Stimulated activated CD8-positive, alpha-beta memory T cell treated with anti-CD3 and anti-CD28 coated beads, Interleukin-7, amount 100 ng/mL, for 1 hour (primary cell): ENCODE measurements at regions not wholly inside any gene's neighbourhood (a gene's known extent, or its start where the extent isn't known, plus 50 kb on each side); places are given as distances from the start of the nearest gene placed in this dataset.
"Not testable (repeated sequence)": the region's sequence is repeated elsewhere in the genome, so short reads cannot be mapped to it uniquely, and the experiment has no call there.

Source experiments
- DNase-seq, 2 donors: peaks; one replicate each; pipeline ENCODE4 v3.0.0-alpha.2; 2020; ENCODE audit warnings: low read depth in 2 of 2

- DNase-seq = no peak
Observed at GRCh38 chr7:32681174-32681518, 185.9 kb downstream of the AVL9 start.

DNA sequence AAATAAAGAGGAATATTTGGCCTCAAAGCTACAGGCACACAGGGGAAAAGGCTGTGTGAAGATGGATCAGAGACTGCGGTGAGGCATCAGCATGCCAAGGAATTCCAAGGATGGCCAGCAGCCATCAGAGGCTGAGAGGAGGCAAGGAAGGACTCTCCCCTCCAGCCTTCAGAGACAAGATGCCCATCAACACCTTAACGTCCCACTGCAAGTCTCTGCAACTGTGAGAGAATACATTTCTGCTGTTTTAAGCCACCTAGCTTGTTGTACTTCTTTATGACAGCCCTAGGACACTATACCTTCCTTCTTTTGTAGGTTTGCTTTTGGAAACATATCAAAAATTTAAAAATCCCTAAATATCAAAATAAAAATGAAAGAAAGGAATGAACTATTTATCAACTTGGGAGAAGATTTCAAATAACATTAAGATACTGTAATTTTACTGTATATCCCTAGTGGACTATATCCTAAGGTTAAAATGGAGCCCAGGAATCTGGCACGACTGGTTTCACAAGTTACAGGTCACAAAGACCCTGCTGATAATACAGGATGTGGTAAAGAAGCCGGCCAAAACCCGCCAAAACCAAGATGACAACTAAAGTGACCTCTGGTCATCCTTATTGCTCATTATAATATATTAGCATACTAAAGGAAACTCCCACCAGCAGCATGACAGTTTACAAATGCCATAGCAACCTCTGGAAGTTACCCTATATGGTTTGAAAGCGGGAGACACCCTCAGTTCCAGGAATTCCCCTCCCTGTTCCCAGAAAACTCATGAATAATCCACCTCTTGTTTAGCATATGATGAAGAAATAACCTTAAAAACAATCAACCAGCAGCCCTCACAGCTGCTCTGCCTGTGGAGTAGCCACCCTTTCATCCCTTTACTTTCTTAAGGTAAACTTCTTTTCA lies 185.2 kb downstream of the AVL9 start:
- DNase-seq = no peak

GRCh38 chr7:32679192-32679591 lies 183.9 kb downstream of the AVL9 start:
- no peak for DNase-seq

GRCh38 chr7:32677593-32677992 lies 182.3 kb downstream of the AVL9 start:
- no peak for DNase-seq

DNA sequence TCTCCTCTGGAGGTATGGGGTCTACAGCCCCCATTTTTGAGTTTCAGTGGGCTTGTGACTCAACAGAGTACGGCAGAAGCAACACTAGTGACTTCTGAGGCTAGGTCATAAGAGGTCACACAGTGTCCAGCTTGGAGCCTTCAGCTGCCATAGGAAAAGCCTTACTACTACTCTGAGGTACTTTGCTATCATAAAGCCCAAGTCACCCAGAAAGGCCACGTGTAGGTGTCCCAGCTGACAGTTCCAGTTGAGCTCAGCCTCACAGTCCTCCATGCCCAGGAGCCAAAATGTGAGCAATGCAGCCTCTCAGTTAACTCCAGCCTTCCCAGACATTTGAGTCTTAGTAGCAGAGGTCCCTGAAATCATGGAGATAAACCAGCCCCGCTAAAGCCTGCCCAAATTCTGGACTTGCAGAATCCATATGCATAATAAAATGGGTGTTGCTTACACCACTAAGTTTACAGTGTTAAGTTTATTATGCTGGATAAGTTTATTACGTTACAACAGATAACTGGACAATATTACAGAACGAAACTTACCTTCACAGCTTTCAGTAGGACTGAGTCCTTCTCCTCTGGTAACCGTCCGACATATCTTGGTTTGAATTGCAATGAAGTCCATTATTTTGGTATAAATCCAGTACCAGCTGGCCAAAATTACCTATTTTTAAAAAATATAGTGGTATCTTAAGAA lies 181.1 kb downstream of the AVL9 start:
- no peak for DNase-seq

- DNase-seq = no peak
Observed at GRCh38 chr7:32673275-32673983, 178.1 kb downstream of the AVL9 start.

DNA sequence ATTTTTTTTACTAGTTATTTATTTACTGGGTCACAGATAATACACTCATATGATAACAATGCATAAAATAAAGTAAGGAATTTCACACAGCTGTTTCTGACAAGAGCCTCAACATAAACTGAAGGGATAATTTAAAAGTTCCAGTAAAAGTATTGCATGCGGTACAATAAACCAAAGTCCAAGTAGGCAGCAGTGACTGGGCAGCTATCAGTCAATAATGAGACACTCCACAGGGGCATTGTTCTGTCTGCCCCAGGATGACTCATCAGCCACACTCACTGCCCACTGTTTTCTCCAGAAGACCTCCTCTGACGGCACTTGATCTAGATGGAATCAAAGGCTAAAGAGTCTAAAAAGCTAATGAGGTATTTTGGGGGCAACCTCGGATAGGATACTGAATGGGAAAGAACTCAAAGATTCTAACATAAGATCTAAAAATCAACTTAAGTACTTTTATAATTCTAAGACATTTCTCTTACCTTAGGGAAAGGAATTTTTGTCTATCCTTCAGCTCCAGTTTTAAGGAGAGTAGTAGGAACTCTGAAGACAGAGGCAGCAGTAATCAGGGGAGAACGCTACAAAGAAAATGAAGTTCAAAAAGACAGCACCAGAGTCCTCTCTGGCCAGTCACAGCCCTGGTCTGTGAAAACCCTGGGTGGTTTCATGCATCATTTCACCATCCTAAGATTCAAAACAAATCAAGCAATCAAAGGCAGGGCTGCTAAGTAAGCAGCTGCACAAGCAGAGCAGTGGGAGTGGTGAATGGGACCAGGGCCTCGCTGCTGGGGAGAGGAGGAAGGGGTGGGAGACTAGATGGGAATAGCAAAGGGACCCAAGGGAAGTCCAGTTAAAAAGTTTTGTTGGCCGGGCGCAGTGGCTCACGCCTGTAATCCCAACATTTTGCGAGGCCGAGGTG lies 175.1 kb downstream of the AVL9 start:
- no peak for DNase-seq

GRCh38 chr7:32669173-32669870 lies 174.0 kb downstream of the AVL9 start:
- not testable (repeated sequence) for DNase-seq

DNA sequence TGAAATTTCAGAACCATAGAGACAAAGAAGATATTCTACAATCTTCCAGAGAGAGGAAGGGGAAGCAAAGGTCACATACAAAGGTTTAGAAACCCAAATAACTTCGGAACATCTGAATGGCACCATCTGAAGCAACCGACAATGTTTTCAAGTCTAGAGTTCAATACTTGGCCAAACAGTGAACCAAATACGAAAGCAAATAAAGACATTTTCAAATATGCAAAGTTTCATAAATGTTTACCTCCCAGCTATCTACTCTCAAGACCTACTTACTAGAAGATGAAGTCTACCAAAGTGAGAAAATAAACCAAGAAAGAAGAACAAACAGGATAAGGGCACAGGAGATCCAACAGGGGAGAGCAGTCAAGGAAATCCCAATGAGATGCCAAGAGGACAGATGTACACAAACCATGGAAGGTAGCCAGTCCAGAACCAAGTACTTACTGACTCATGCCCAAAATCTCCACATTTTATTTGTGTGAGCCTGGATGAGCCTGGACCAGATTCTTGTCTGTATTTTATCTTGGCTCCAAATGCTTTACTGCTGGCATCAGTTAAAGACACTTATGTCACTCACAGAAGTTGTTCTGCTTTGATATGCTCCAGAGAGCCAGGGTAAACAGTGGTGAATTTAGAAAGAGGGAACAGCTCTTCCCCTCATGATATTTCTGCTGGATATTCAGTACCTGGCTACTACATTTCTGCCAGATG lies 173.3 kb downstream of the AVL9 start:
- DNase-seq = not testable (repeated sequence)

DNA sequence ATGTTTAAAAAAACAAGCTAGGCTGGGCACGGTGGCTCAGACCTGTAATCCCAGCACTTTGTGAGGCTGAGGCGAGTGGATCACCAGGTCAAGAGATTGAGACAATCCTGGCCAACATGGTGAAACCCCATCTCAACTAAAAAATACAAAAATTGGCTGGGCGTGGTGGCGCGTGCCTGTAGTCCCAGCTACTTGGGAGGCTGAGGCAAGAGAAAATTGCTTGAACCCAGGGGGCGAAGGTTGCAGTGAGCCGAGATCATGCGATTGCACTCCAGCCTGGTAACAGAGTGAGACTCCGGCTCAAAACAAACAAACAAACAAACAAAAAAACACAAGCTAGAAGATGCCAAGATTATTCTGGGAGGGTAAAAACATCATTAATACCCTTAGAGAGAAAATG lies 172.3 kb downstream of the AVL9 start:
- DNase-seq = not testable (repeated sequence)

GRCh38 chr7:32663805-32664211 lies 168.5 kb downstream of the AVL9 start:
- not testable (repeated sequence) for DNase-seq

DNA sequence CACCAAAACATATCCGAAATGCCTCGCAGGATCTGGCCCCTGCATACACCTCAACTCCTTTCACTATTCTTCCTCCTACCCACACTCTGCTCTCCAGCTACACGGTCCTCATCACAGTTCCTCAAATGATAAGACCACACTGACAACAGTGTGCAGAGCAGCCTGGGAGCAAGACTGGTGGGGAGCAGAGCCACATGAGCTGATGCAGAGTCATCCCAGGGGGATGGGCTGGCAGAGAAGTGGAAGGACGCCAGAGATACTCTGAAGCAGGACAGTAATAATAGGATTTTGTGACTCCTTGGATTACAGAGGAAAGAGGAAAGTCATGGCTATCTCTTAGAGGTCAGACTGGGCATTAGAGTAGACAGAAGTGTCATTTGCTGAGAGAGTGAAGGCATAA lies 167.2 kb downstream of the AVL9 start:
- not testable (repeated sequence) for DNase-seq

- DNase-seq = no peak
Observed at GRCh38 chr7:32661929-32662328, 166.6 kb downstream of the AVL9 start.

GRCh38 chr7:32661501-32661900 lies 166.2 kb downstream of the AVL9 start:
- no peak for DNase-seq

GRCh38 chr7:32660936-32661335 lies 165.6 kb downstream of the AVL9 start:
- no peak for DNase-seq

GRCh38 chr7:32659853-32660252 lies 164.6 kb downstream of the AVL9 start:
- no peak for DNase-seq

GRCh38 chr7:32658467-32658869 lies 163.2 kb downstream of the AVL9 start:
- no peak for DNase-seq

DNA sequence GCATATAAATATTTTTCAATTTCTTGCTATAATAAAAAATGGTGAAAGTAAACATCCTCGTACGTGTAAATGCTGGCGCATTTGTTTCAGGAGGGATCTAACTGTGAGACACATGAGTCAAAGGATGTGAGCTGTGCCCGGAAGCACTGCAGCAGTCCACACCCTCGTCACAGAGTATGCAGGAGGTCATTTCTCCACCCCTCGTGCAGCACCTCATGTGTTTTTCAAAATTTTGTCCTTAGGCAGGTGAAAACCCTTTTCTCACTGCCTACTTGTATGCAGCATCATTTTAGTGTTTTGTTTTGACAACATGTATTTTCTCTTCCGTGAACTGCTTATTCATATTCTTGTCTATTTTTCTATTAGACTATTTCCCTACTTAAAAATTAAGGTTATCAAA lies 162.7 kb downstream of the AVL9 start:
- no peak for DNase-seq

GRCh38 chr7:32654549-32654948 lies 159.3 kb downstream of the AVL9 start:
- DNase-seq = not testable (repeated sequence)

DNA sequence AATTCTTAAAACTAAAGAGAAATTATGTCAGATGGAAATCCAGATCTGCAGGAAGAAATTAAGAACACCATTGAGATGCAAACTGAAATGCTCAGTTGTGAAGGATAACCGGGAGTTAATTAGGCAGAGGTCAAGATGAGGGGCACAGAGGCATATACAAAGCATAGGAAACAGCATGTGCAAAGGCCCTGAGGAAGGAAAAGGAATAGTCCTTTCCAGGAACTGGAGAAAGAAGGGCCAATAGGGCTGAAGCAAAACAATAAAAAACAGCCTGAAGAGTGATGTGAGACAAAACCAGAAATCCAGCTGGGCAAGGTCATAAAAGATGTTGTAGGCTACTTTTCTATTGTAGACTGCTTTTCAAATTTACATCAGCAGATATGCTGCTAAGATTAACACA lies 155.1 kb downstream of the AVL9 start:
- DNase-seq = not testable (repeated sequence)
